GM13976 (cell line): ENCODE measurements at regions not wholly inside any gene's neighbourhood (a gene's known extent, or its start where the extent isn't known, plus 50 kb on each side); places are given as distances from the start of the nearest gene placed in this dataset.

ENCODE experiments used
- DNase-seq: peaks from one replicate; pipeline ENCODE4 v3.0.0; 2012; ENCODE audit warnings: low spot score
- CTCF ChIP-seq: IDR thresholded peaks from 2 replicates; pipeline ENCODE4 v1.5.1; 2012; ENCODE audit warnings: borderline replicate concordance, mild to moderate bottlenecking; ENCODE audit not compliant: insufficient read depth; ENCODE audit errors: extremely low read depth, missing control alignments, control extremely low read depth
- in situ Hi-C: fragments of 300-500 bp; cut with MboI; formaldehyde crosslinking; loops from one replicate; pipeline ENCODE4 v1.12.0; 2022; ENCODE audit warnings: low sequenced_read_pairs, mixed read lengths, inconsistent platforms; ENCODE audit not compliant: unreplicated experiment

GRCh38 chr2:84214455-84214854, 244.6 kb downstream of the SUCLG1 start:
- TF ChIP-seq CTCF, result no peak
- in situ Hi-C loops, result no loop called here
- no peak for DNase-seq

GRCh38 chr2:84212611-84213314, 246.3 kb downstream of the SUCLG1 start:
- no peak for TF ChIP-seq CTCF
- peak; percentile 24 for DNase-seq
- in situ Hi-C loops, result no loop called here

- no peak for TF ChIP-seq CTCF
- no peak for DNase-seq
- in situ Hi-C loops, result no loop called here
Observed at GRCh38 chr2:84209941-84210340, 249.1 kb downstream of the SUCLG1 start.

GRCh38 chr2:84204995-84205394, 254.1 kb downstream of the SUCLG1 start:
- in situ Hi-C loops, result no loop called here
- no peak for DNase-seq
- no peak for TF ChIP-seq CTCF

GRCh38 chr2:84202166-84202565, 256.9 kb downstream of the SUCLG1 start:
- no peak for DNase-seq
- in situ Hi-C loops, result no loop called here
- TF ChIP-seq CTCF, result no peak

GRCh38 chr2:84201158-84201557, 257.9 kb downstream of the SUCLG1 start:
- no peak for DNase-seq
- in situ Hi-C loops, result no loop called here
- TF ChIP-seq CTCF, result no peak
